GM12873 (cell line): ENCODE measurements at regions not wholly inside any gene's neighbourhood (a gene's known extent, or its start where the extent isn't known, plus 50 kb on each side); places are given as distances from the start of the nearest gene placed in this dataset.

Experiments
- TF ChIP-seq, protein P1 (sequence below): IDR thresholded peaks from 2 replicates; pipeline ENCODE4 v1.5.1; 2012; ENCODE audit warnings: low read depth, mild to moderate bottlenecking, moderate library complexity, low read length, control low read depth; ENCODE audit not compliant: insufficient read depth; ENCODE audit errors: missing control alignments

GRCh38 chr11:79506734-79507344 lies 66.0 kb upstream of the TENM4 start:
- TF ChIP-seq, protein P1, sequence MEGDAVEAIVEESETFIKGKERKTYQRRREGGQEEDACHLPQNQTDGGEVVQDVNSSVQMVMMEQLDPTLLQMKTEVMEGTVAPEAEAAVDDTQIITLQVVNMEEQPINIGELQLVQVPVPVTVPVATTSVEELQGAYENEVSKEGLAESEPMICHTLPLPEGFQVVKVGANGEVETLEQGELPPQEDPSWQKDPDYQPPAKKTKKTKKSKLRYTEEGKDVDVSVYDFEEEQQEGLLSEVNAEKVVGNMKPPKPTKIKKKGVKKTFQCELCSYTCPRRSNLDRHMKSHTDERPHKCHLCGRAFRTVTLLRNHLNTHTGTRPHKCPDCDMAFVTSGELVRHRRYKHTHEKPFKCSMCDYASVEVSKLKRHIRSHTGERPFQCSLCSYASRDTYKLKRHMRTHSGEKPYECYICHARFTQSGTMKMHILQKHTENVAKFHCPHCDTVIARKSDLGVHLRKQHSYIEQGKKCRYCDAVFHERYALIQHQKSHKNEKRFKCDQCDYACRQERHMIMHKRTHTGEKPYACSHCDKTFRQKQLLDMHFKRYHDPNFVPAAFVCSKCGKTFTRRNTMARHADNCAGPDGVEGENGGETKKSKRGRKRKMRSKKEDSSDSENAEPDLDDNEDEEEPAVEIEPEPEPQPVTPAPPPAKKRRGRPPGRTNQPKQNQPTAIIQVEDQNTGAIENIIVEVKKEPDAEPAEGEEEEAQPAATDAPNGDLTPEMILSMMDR, result no peak

DNA sequence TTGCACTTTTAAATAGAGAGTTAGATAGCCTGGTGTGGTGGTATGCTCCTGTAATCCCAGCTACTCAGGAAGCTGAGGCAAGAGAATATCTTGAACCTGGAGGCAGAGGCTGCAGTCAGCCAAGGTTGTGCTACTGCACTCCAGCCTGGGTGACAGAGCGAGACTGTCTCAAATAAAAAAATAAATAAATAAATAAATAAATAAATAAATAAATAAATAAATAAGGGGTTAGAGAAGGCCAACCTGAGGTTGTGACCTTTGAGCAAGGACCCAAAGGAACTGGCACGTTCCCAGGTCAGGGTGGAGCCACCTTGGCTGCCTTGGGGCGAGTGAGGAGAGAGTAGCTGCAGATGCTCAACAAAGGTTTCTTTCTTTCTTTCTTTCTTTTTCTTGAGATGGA lies 65.3 kb upstream of the TENM4 start:
- TF ChIP-seq, protein P1, result no peak

GRCh38 chr11:79503028-79503427 lies 62.2 kb upstream of the TENM4 start:
- TF ChIP-seq, protein P1, result no peak

DNA sequence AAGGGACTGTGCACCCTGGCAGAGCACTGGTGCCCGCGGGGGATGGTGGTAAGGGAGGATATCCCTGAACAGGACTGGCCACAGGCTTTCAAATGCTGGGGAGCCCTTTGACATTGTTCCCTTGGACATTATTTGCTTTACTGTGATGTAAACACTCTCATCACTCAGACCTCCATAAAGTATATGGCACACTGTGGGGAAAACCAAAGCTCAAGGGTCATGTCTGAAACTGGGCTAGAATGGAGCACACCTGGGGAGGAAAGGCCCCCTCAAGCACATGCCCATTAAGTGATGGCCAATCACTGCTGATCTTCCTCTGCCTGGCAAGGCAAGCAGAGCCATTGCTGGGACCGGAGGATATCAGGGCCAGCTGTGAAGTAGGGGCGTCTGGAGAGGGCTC lies 60.9 kb upstream of the TENM4 start:
- TF ChIP-seq, protein P1, result no peak

DNA sequence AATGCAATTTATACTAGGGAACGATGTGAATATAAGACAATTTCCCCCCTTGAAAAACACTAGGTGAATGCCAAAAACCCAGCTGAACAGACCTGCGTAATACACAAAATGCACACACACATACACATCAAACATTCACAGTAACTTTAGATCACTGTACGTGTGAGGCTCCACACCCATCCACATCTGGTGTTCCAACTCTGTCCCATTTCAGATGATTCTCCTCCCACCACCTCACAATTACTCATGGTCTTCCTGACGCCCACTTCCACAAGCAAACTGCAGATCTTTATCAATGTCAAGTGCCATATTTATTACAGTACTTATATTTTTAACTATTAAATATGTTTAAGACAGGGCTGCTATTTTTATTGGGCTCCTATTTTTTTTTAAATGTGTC lies 57.8 kb upstream of the TENM4 start:
- TF ChIP-seq, protein P1, result no peak

- TF ChIP-seq, protein P1, result peak; percentile 93
Observed at GRCh38 chr11:79493555-79494171, 52.8 kb upstream of the TENM4 start.

GRCh38 chr11:79492008-79492407 lies 51.2 kb upstream of the TENM4 start:
- TF ChIP-seq, protein P1, result no peak
